H1 (cell line): ENCODE measurements at regions not wholly inside any gene's neighbourhood (a gene's known extent, or its start where the extent isn't known, plus 50 kb on each side); places are given as distances from the start of the nearest gene placed in this dataset.

Source experiments
- CHD7 ChIP-seq: fragments of 300-600 bp; sonication (generic); IDR thresholded peaks from 2 replicates; pipeline ENCODE4 v1.7.1; 2012; ENCODE audit warnings: low read length, moderate library complexity, mild to moderate bottlenecking, inconsistent platforms; ENCODE audit not compliant: insufficient replicate concordance

GRCh38 chr5:87136733-87137132, 130.9 kb upstream of the RASA1 start (continued):
- TF ChIP-seq CHD7: no peak
